ENCODE measurements at regions not wholly inside any gene's neighbourhood (a gene's known extent, or its start where the extent isn't known, plus 50 kb on each side); places are given as distances from the start of the nearest gene placed in this dataset.

DNA sequence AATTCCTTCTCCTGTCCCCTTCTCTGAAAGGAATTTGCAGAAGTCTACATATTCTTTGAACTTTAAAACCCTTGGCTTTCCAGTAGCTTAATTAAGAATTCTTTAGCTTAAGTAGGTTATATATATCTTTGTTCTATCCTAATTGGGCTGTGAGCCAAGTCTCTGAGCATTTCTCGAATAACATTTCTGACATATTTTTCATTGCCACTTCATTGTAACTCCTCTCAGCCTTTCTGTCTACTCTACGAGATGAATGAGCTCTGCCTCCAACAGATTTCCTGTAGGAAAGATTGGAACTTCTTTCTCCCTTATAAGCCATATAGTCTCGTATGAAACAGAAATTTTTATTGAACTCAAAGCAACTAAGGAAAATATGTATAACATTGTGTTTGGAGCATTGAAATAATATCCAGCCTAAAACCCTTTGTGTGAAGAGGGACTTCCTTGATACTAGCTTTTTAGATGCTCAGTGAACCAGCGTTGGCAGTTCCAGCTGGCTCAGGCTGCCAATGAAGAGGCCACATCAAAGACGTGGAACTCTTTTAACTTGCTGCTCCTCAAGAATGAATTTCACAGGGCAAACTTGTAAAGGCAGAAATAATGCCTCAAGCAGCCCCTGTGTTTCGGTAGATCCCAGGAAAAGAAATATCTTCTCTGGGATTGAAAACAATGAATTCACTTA is 87.7 kb upstream of the NOX3 start:
- TF ChIP-seq EZH2 (IDR thresholded peaks at IDR 0.05) (no peak), POLR2AphosphoS5 (IDR thresholded peaks at IDR 0.05; ENCODE audit: borderline replicate concordance, low read depth, low read length) (no peak), FOXP2 (optimal IDR thresholded peaks at IDR 0.05; ENCODE audit: control extremely low read depth, extremely low read length, insufficient read depth) (no peak)

All from SK-N-MC (cell line).